Ureter (tissue), 1 donor: ENCODE measurements at regions not wholly inside any gene's neighbourhood (a gene's known extent, or its start where the extent isn't known, plus 50 kb on each side); places are given as distances from the start of the nearest gene placed in this dataset.

Experiments
- DNase-seq: peaks from one replicate; pipeline ENCODE4 v3.0.0-alpha.2; 2020; ENCODE audit warnings: low spot score
- donor health status: DM: yes; HTN: yes; CAD: no.

GRCh38 chr17:77725846-77726245 lies 232.7 kb upstream of the TNRC6C start:
- no peak for DNase-seq

DNA sequence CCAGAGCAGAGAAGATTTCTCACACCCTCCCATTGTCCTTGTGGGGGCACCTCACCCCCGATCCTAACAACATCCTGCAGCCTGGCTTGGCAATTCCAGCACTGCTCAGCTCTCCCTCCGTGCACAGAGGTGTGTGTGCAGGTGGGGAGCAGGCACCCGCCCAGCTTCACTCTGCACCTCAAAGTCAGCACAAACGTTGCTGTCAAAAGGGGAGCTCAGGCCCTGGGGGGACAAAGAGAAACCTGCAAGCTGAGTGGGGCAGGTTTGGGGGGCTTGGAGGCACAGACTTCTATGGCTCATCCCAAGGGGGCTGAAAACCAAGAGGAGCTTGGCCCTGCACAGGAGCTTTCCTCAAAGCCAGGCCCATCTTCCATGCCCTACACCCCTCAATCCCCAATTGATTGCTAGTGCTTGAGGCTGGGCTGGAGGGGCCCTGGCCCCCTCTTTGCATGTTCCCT lies 231.9 kb upstream of the TNRC6C start:
- no peak for DNase-seq

DNA sequence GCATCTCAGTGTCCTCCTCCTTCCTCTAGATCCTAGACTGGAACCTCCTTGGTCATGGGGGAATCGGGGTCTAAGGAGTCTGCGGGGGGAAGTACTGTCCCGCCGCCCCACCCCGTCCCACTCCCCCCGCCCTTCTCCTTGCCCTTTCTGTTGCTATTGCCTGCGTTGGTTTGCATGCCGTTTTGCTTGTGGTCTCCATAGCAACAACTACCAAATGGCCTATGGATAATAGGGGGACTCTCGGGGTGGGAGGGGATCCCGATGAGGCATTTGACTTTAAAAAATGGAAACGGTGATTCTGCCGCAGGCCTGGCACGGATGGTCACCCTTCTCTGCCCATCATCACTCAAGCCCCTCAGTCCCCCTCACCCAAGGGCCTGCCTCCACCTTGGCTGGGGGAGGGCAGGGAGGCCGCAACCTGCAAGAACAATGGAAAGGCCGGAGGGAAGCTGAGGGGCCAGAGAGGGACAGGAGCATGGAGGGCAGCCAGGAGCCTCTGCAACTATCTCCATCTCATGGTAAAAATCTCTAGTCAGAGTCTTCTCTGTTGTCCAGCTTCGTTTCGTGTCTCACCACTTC lies 231.4 kb upstream of the TNRC6C start:
- no peak for DNase-seq

DNA sequence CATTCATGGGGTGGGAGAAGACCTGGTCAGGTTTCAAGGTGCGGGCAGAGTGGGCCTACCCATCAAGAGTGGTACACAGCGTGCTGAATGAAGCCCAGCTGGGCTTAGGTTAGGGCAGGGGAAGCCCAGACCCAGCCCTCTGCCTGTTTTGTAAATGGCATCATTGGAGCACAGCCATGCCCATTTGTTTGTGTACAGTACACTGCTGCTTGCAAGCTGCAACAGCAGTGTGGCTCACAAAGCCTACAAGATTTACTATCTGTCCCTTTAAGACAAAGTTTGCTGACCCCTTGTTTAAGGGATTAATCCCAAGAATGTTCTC lies 230.1 kb upstream of the TNRC6C start:
- DNase-seq = no peak

DNA sequence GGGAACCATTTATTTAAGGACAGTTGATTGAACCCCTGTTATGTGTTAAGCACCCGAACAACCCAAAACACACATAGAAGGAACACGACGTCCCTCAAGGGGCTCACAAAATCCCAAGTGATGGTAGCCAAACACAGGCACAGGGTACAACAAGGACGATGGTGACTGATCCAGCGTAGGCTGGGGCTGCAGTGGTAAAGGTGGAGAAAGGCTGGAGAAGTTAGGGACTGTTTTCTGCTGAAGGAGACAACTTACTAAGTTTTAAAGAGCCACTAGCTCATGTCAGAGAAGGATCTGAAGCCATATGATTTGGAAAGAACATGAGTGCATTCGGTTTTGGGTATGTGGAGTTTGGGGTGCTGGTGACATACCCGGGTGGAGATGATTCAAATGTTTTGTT lies 229.6 kb upstream of the TNRC6C start:
- DNase-seq = no peak

GRCh38 chr17:77729587-77729986 lies 228.9 kb upstream of the TNRC6C start:
- no peak for DNase-seq

DNA sequence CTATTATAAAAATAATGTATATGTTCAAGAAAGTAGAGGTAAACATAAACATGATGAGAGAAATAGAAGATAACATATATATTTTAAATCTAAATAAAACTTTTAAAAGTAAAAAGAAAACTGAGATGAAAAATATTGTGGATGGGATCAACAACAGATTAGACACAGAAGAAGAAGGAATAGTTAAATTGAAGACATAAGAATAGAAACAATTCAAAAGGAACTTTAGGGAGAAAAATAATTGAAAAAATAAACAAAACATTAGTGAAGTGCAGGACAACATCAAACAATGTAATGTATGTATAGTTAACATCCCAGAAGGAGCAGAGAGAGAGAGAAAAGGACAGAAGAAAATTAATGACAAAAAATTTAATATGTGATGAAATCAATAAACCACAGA lies 228.1 kb upstream of the TNRC6C start:
- DNase-seq = no peak

DNA sequence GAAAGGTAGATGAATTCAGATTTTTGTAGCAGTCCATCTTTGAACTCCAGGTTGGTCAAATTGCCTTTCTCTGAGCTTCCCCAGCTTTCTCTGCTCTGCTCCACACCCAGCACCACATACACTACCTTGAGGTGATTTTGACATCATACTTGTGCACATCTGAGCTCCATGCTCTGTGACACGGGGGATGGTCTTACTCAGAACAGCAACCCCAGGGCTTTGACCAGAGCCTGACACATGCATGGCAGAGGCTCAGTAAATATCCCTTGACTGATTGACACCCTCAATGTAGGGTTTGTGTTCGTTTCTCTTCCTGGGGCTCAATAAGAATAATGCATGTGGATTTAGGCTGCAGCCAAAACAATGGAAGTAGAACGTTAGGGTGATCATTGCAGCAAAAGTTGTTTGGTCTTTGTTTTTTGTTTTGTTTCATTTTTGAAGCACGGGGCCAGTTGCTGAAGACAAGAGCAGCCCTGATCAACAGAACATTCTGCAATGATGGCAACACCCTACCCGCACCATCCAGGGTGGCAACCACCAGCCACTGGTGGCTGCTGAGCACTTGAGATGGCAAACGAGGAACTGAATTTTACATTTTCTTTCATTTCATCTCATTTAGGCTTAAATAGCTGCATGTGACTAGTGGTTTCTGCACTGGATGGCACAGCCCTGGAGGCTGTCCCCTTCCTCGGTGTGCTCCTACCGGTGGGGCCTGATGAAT lies 224.8 kb upstream of the TNRC6C start:
- no peak for DNase-seq

DNA sequence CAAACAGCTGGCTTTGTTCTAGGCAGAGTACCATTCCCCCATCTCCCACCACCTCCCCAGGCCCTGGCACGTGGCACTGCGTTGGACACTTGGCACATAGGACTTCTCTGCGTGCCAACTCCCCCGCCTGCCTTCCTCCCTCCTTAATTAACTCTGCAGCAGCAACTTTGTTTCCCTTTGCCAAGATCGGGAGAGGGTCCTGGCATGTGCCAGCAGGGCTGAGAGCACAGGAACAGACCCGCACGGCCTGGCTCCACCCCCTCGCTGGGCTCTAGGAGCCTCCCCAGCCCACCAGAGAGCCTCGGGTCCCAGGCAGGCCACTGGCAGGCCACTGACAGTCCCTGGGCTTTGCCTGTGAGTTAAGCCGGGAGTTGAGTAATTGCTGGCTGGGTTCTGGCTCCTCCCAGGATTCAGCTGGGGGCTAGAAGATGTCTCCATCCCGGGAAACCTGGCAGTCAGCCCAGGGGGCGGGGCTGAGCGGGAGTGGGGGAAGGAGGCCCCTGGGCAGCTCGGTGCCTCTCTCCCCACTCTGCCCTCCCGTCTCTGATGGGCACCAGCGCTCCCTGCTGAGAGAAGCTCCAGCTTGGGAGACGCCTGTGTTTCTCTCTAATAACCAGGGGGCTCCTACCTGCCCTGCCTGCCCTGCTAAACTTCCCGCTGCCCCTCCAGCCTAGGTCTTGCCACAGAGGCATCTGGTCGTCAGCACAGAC lies 224.0 kb upstream of the TNRC6C start:
- DNase-seq = peak; percentile 93

DNA sequence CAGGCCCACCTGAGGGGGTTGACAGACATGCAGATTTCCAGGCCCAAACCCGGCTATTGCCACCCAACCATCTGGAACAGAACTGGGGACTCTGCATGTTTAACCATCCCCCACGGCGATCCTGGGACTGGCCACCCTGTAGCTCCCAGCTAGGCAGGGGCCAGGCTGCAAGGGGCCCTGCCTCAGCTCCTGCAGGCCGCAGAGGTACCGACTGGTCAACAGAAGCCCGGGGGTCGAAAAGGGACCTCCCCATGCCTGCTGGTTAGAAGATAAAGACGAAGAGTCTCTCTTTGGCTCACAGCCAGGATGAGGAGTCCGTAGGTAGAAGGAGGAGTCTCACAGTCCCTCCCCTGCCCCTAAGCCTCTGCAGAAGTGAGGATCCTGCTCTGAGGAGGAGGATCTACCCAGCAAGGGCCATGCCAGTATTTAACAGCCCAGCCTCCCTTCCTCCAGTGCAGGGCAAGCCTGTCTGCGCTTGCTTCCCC lies 223.4 kb upstream of the TNRC6C start:
- no peak for DNase-seq

GRCh38 chr17:77735566-77736198 lies 222.8 kb upstream of the TNRC6C start:
- DNase-seq = peak; percentile 63

- DNase-seq = no peak
These were observed 222.3 kb upstream of the TNRC6C start for GRCh38 chr17:77736199-77736585.

DNA sequence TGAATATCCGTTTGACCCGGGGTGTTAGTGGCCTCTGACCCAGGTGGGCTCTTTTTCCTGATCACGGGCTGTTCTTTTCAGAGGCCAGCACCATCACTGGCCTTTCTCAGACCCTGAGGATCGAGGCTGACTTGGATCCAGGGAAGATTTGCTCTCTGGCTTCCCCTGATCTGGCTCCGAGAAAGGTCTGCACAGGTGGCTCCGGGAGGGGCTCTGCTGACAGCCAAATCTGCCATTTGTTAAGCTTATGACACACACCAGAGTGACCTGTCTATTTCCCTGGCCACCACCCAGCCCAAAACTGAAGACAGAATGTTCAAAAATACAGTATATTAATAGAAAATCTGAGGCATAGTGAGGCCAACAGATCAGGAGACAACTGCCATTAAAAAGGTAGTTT lies 221.8 kb upstream of the TNRC6C start:
- no peak for DNase-seq

GRCh38 chr17:77737442-77738265 lies 220.8 kb upstream of the TNRC6C start:
- no peak for DNase-seq

DNA sequence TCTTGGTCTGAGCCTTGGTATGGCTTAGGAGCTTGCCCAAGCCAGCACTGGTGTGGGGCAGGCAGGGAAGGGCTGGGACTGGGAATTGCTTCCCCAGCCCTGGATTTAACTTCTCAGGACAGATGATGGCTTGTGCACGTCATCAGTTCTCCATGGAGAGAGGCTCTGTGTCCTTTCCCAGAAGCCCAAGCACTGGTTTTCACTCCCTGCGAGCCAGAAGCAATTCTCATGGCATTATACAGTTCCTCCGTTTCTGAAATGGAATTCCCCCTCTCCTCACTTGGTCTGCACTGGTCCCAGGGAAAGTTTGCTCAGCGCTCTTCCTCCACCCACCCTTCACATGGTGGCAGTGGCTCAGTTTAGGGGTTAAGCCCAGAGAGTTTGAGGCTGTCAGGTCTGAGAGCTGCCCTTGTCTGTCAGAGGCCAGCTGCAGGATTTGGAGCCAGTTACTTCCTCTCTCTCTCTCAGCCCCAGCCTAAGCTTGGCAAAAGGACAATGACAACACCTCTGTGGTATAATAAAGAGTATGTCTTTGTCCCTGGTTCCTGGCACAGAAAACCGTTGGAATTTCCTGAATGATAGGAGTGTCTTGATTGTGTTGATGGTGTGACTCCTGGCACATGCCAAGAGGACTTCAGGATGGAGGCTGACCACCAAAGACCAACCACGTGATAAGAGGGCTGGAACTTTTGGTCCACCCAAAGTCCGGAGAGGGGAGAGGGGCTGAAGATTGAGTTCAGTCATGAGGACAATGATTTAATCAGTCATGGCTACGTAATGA lies 219.6 kb upstream of the TNRC6C start:
- no peak for DNase-seq

GRCh38 chr17:77740481-77740880 lies 218.0 kb upstream of the TNRC6C start:
- no peak for DNase-seq

GRCh38 chr17:77741109-77741508 lies 217.4 kb upstream of the TNRC6C start:
- DNase-seq = no peak

GRCh38 chr17:77742579-77742978 lies 215.9 kb upstream of the TNRC6C start:
- peak; percentile 29 for DNase-seq

DNA sequence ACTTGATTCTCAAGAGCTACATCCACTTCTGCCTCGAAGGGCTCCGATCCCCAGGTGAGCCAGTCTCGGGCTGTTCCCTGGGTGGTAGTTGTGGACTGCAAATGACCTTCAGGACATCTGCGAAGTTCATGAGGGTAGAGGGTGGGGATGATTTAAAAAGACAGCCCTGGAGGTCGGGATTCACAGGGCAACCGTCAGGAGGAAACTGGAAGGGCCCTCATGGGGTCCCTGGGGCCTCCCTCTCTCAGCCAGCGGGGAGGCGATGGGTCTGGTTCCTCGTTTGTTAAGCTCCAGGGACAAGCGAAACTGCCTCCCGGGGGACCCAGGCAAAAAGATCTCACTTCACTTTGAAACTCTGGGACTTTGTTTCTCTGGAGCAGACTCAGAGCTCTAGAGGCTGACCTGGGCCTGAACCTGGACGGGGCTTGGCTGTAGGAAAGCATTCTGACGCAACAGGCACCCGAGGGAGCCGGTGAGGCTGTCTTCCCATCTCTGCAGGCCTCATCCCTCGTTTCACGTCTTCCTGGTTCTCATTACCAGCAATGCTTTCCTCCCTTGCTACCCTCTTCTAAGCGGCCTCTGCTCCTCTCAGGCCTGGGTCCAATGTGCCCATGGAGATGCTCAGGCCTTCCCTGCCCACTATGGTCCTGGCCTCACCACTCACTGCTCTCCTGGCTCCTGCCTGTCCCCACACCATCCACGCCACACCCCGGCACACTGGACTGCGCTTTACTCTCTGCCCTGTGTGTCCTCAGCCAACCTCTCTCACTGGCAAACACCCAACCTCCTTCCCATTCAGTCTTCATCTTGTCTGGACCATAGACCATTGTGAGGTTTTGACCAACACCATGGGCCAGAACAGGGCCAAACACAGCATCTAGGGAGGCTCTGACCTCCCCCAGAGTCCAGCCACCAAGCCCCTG lies 214.2 kb upstream of the TNRC6C start:
- DNase-seq = no peak

DNA sequence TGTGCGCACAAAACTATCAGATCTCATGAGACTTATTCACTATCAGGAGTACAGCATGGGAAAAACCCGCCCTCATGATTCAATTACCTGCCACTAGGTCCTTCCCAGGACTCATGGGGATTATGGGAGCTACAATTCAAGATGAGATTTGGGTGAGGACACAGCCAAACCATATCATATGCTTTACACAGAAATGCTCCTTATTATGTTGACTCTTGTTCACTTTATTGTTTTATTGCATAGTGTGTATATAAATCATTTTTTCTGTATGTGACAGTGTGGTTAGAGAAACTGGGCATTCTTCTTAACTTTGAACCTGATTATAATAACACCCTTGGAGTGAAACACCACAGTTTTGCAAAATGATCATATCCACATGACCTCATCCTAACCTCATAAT lies 212.8 kb upstream of the TNRC6C start:
- DNase-seq = no peak
